ENCODE measurements at regions not wholly inside any gene's neighbourhood (a gene's known extent, or its start where the extent isn't known, plus 50 kb on each side); places are given as distances from the start of the nearest gene placed in this dataset.
"Not testable (repeated sequence)": the region's sequence is repeated elsewhere in the genome, so short reads cannot be mapped to it uniquely, and the experiment has no call there.

DNA sequence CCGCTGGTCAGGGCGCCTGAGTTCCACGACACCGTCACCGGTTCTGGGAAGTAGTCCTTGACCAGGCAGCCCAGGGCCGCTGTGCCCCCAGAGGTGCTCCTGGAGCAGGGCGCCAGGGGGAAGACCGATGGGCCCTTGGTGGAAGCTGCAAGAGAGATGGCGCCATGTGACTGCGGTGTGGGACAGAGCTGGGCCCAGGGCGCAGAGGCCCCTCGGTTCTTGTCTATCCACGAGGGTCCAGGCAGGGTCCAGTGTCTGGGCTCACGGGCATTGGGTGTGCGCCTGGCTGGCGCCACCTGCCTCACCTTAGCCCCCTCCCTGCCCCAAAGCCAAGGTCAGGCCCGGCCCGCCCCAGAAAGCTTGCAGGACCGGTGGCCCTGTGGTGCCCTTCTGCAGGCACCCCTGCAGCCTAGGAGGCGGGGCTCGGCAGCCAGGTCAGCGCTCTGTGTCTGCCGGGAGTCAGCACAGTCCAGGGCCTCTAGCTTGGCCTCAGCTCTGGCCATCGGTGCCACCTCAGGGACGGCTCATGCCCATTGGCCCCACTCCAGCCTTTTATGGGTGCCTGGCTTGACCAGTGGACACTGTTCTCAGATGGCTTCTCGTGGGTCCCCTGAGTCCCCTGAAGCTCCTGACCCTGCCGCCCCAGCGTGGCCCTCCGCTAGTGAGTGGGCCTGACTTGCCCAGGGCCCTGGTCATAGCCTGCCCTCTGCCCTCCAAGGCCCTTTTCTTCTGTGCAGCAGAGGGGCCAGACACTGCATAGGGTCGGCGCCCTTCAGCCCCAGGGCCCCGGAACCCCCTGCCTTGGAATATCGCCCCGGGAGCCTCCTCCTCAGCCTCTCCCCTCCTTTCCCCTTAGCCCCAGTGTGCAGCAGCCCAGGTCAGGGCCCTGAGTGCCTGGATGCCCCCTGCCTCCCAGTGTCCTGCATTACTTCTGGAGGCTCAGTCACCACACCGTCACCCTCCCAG lies 245.2 kb downstream of the TMEM121 start:
- H3K27me3 ChIP-seq (replicated peaks; ENCODE audit: insufficient read depth, low read depth, low read length, poor library complexity); intact Hi-C loops (cut with micrococcal nuclease; ENCODE audit: unreplicated experiment); H3K9me3 ChIP-seq (ENCODE audit: low read depth, low read length, poor library complexity, severe bottlenecking); H3K36me3 ChIP-seq (ENCODE audit: insufficient read depth, low read length, poor library complexity, severe bottlenecking); DNase-seq (ENCODE audit: low spot score); H3K4me3 ChIP-seq (ENCODE audit: low read depth, low read length, poor library complexity, severe bottlenecking); BruUV-seq (replicated peaks); H3K4me1 ChIP-seq (ENCODE audit: insufficient read depth, low read length, poor library complexity, severe bottlenecking); POLR2A ChIA-PET (ENCODE audit: low non-redundant PET); H3K27ac ChIP-seq (ENCODE audit: low read depth, low read length, poor library complexity, severe bottlenecking); CTCF ChIA-PET: not testable (repeated sequence)

DNA sequence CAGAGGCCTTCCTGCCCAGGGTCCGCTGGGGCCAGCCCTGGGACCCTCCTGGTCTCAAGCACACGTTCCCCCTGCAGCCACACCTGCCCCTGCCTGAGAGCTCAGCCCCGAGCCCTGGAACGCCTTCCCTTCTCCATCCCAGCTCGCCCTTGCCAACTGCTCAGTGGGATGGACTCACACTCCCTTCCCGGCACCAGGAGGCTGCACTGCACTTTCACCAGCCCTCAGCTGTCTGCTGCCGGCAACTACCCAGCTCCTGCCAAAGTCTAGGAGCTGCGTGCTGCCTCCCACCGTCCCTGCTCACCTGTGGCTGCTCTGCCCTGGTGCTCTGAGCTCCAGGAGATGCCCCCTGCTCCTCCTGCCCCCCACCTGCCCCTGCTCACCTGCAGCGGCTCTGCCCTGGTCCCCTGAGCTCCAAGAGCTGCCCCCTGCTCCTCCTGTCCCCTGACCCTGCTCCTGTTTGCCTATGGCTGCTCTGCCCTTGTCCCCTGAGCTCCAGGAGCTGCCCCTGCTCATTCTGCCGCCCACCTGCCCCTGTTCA lies 246.4 kb downstream of the TMEM121 start:
- H3K4me3 ChIP-seq (ENCODE audit: low read depth, low read length, poor library complexity, severe bottlenecking); H3K9me3 ChIP-seq (ENCODE audit: low read depth, low read length, poor library complexity, severe bottlenecking); POLR2A ChIA-PET (ENCODE audit: low non-redundant PET); H3K27ac ChIP-seq (ENCODE audit: low read depth, low read length, poor library complexity, severe bottlenecking); intact Hi-C loops (cut with micrococcal nuclease; ENCODE audit: unreplicated experiment); CTCF ChIA-PET; DNase-seq (ENCODE audit: low spot score); H3K27me3 ChIP-seq (replicated peaks; ENCODE audit: insufficient read depth, low read depth, low read length, poor library complexity); BruUV-seq (replicated peaks); H3K4me1 ChIP-seq (ENCODE audit: insufficient read depth, low read length, poor library complexity, severe bottlenecking); H3K36me3 ChIP-seq (ENCODE audit: insufficient read depth, low read length, poor library complexity, severe bottlenecking): not testable (repeated sequence)

DNA sequence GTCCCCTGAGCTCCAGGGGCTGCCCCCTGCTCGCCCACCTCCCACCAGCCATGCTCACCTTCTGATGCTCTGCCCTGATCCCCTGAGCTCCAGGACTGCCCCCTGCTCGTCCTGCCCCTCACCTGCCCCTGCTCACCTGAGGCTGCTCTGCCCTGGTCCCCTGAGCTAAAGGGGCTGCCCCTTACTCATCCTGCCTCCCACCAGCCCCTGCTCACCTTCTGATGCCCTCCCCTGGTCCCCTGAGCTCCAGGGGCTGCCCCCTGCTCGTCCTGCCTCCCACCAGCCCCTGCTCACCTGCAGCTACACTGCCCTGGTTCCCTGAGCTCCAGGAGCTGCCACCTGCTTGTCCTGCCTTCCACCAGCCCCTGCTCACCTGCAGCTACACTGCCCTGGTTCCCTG lies 247.2 kb downstream of the TMEM121 start:
- DNase-seq (ENCODE audit: low spot score): no peak
- H3K36me3 ChIP-seq (ENCODE audit: insufficient read depth, low read length, poor library complexity, severe bottlenecking): no peaks in the 10 kb centered on the region
- no peak overlapping the region for H3K27ac ChIP-seq (ENCODE audit: low read depth, low read length, poor library complexity, severe bottlenecking)
- POLR2A ChIA-PET (ENCODE audit: low non-redundant PET): no interaction called here
- BruUV-seq (replicated peaks): no TSS peak
- intact Hi-C loops (cut with micrococcal nuclease; ENCODE audit: unreplicated experiment): no loop called here
- H3K27me3 ChIP-seq (replicated peaks; ENCODE audit: insufficient read depth, low read depth, low read length, poor library complexity): no peaks in the 10 kb centered on the region
- CTCF ChIA-PET: interaction anchor here (0.6 kb wide), 1 partner anchor 77 kb away, joined by 3 read pairs; no protein-coding TSS in a partner anchor
- no peak overlapping the region for H3K4me3 ChIP-seq (ENCODE audit: low read depth, low read length, poor library complexity, severe bottlenecking)
- no peaks in the 10 kb centered on the region for H3K4me1 ChIP-seq (ENCODE audit: insufficient read depth, low read length, poor library complexity, severe bottlenecking)
- TF ChIP-seq EZH2 (IDR thresholded peaks at IDR 0.05; ENCODE audit: borderline replicate concordance, low read depth, low read length, poor library complexity, severe bottlenecking): no peak
- TF ChIP-seq, protein P1, sequence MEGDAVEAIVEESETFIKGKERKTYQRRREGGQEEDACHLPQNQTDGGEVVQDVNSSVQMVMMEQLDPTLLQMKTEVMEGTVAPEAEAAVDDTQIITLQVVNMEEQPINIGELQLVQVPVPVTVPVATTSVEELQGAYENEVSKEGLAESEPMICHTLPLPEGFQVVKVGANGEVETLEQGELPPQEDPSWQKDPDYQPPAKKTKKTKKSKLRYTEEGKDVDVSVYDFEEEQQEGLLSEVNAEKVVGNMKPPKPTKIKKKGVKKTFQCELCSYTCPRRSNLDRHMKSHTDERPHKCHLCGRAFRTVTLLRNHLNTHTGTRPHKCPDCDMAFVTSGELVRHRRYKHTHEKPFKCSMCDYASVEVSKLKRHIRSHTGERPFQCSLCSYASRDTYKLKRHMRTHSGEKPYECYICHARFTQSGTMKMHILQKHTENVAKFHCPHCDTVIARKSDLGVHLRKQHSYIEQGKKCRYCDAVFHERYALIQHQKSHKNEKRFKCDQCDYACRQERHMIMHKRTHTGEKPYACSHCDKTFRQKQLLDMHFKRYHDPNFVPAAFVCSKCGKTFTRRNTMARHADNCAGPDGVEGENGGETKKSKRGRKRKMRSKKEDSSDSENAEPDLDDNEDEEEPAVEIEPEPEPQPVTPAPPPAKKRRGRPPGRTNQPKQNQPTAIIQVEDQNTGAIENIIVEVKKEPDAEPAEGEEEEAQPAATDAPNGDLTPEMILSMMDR (conservative IDR thresholded peaks at IDR 0.05; ENCODE audit: low read depth, low read length): no peak
- no peaks in the 10 kb centered on the region for H3K9me3 ChIP-seq (ENCODE audit: low read depth, low read length, poor library complexity, severe bottlenecking)

GRCh38 chr14:105774001-105774400 lies 247.6 kb downstream of the TMEM121 start:
- TF ChIP-seq EZH2 (IDR thresholded peaks at IDR 0.05; ENCODE audit: borderline replicate concordance, low read depth, low read length, poor library complexity, severe bottlenecking): no peak
- TF ChIP-seq, protein P1 (conservative IDR thresholded peaks at IDR 0.05; ENCODE audit: low read depth, low read length): no peak
- no peaks in the 10 kb centered on the region for H3K4me1 ChIP-seq (ENCODE audit: insufficient read depth, low read length, poor library complexity, severe bottlenecking)
- ChIA-PET POLR2A (ENCODE audit: low non-redundant PET) (no interaction called here), CTCF (interaction anchor here (0.6 kb wide), 1 partner anchor 77 kb away, joined by 3 read pairs; no protein-coding TSS in a partner anchor)
- H3K27ac ChIP-seq (ENCODE audit: low read depth, low read length, poor library complexity, severe bottlenecking): no peak overlapping the region
- intact Hi-C loops (cut with micrococcal nuclease; ENCODE audit: unreplicated experiment): no loop called here
- DNase-seq (ENCODE audit: low spot score): no peak
- H3K9me3 ChIP-seq (ENCODE audit: low read depth, low read length, poor library complexity, severe bottlenecking): no peaks in the 10 kb centered on the region
- H3K27me3 ChIP-seq (replicated peaks; ENCODE audit: insufficient read depth, low read depth, low read length, poor library complexity): no peaks in the 10 kb centered on the region
- H3K4me3 ChIP-seq (ENCODE audit: low read depth, low read length, poor library complexity, severe bottlenecking): no peak overlapping the region
- no TSS peak for BruUV-seq (replicated peaks)
- no peaks in the 10 kb centered on the region for H3K36me3 ChIP-seq (ENCODE audit: insufficient read depth, low read length, poor library complexity, severe bottlenecking)

DNA sequence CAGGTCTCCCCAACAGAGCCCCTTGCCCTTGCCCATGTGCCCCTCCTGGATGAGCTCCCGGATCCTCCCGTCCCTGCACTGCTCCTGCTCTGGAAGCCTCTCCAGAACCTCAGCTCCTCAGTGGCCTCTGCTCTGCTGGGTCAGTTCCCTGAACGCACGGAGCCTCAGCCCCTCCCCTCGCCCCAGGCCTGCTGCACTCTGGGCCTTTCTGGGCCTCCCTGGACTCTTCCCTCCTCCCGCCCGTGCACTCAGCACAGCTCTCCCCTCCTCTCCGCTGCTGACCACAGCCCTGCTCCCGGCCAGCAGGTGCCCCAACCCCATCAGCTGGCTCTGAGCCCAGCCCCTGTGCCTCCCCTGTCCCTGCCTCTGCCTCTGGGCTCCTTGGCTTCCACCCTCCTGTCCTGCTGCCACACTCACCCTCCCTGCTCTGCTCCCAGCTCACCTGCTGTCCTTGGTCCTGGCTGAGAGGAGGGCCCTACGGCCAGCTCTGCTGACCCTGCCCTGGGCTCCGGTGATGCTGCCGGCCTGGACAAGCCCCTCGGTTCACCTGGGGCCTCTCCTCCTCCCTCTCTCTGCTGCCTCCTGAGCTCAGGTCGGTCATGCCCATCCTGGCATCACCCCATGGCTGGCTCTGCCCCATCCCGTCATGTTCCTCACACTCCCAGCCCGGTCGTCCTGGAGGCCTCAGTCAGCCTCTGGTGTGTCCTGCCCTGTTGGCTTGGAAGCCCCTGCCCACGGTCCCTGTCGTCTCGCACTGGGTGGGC lies 248.4 kb downstream of the TMEM121 start:
- H3K4me3 ChIP-seq (ENCODE audit: low read depth, low read length, poor library complexity, severe bottlenecking); H3K4me1 ChIP-seq (ENCODE audit: insufficient read depth, low read length, poor library complexity, severe bottlenecking); H3K9me3 ChIP-seq (ENCODE audit: low read depth, low read length, poor library complexity, severe bottlenecking); CTCF ChIA-PET; H3K27ac ChIP-seq (ENCODE audit: low read depth, low read length, poor library complexity, severe bottlenecking); BruUV-seq (replicated peaks); DNase-seq (ENCODE audit: low spot score); H3K27me3 ChIP-seq (replicated peaks; ENCODE audit: insufficient read depth, low read depth, low read length, poor library complexity); intact Hi-C loops (cut with micrococcal nuclease; ENCODE audit: unreplicated experiment); POLR2A ChIA-PET (ENCODE audit: low non-redundant PET); H3K36me3 ChIP-seq (ENCODE audit: insufficient read depth, low read length, poor library complexity, severe bottlenecking): not testable (repeated sequence)
